ENCODE measurements at regions not wholly inside any gene's neighbourhood (a gene's known extent, or its start where the extent isn't known, plus 50 kb on each side); places are given as distances from the start of the nearest gene placed in this dataset.

DNA sequence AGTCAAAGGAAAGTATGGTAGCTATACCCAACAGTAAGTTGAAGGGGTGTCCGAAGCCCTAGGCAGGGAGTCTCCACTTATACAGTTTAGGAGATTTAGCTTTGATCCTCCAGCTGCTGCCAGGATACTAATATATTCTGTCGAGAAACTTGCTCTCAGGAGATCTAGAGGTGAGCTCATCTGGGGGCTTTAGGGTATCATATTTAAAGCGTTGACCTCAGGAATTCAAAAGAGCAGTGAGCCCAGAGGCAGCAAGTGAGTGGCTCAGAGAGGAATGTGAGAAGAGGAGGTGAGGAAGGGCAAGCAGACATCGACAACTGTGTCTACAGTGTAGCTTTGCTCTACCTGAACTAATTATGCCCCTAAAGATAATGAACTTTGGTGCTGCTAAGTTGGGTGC is 245.1 kb upstream of the LRTM1 start:
- DNase-seq = no peak

DNA sequence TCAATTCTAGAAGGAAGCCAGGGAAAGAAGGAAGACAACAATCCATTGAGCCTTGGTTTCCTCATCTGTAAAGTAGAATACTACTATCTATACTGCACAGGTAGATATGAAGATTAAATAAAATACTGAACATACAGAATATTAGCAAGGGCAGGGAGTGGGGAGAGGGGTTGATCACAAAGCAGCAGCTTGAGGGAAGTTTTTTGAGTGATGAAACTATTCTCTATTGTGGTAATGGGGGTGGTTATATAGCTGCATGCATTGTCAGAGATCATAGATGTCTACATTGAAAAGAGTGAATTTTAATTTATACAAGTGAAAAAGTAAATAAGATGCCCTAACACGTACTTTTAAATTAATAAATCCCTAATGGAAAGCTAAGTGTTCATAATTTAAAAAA is 242.6 kb upstream of the LRTM1 start:
- no peak for DNase-seq

DNA sequence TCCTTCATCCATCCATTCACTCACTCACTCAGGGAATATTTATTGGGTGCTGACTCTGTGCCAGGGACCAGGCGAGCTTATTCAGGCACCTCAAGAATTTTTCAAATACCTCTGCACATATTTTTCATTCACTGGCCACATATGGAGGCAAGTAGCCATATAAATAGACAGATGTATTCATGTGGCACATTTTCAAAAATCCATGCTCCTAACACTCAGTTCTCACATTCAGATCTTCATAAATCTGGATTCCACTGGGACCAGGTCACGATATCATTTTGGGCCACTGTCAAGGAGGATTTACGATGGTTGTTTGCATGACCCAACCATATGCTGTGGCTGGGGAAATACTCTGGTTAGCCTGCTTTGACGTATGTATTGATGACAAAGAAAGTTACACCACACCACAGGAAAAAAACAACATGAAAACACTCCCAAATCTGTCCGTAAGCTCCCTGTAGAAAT is 241.8 kb upstream of the LRTM1 start:
- no peak for DNase-seq

DNA sequence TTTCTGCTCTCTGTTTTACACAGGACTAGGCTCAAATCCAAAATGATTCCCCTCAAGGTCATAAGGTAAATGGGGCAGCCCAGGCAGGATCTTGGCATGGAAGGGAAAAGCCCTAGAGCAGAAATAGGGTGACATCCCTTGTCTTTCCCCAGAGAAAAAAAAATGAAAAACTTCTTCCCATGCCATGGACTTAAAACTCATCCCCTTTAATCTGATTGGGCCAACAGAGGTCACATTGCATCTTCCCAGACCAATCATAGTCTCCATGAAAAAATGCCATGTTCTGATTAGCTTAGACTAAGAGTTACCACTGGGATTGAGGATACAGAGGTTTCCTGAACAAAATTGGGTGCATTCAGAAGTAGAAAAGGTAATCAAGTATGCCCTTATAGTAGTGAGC is 241.3 kb upstream of the LRTM1 start:
- no peak for DNase-seq

DNA sequence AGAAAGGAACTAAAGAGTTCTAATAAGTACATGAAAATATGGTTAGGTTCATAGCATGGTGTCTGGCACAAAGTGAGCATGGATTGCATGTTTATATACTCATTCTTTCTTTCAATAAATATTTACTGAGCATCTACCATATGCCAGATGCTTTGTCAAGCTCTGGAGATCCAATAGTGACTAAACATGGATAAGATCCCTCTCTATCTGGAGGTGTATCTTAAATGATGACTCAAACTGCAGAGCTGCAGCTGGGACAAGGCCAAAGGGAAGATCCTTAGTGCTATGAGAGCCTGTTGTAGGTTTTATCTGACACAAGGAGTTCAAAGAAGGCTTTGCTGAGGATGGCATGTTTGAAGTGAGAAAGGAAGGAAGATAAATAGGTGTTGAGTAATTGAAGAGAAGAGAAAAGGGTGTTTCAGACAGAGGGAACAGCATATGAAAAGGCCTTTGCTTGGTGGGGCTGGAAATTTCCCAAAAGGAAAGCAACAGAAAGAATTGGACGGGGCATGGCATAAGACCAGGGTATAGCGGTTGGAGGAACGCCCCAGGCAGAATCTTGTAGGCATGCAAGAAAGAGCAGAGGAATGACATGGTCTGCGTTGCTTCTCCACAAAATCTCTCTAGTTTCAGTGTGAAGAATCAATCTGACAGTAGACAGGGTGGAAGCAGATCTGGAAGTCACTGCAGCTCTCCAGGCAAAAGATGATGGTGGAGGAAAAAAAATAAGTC is 239.9 kb upstream of the LRTM1 start:
- no peak for DNase-seq

DNA sequence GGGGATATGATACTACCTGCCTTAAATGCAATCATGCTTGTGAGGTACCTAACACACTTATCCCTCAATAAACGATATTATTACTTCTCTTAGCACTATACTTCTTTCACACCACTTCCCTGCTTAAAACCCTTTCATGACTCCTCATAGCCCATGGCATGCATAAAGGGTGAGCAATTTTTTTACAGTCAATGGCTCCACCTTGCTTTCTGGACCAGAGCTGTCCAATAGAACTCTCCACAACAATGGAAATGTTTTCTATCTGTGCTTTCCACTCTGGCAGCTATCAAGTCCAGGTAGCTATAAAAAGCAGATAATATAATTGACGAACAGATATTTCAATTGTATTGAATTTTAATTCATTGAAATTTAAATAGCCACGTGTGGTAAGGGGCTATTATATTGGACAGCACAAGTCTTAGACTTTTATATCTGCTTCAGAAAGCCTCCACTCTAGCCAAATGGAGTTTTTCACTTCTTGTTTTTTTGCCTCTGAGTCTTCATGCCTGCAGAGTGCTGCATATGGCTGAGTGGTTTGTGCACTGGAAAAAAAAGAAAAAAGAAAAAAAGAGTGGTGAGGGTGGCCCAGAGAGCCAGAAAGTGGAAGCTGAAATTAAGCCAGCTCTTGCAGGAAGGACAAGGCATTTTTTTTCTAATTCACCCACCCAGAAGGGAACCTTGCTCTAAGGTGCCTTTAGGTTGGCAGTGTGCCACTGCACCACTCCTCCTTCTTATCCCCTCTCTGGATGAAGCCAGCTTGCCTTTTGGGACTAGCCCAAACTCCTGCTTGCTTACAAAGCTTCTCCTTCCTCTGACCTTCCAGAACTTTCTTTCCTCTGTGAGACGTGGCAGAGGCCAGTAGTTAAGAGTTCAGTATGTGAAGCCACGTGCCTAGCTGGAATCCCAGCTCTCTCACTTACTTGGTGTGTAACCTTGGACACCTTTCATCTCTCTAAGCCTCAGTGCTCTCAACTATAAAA is 239.0 kb upstream of the LRTM1 start:
- DNase-seq = no peak

DNA sequence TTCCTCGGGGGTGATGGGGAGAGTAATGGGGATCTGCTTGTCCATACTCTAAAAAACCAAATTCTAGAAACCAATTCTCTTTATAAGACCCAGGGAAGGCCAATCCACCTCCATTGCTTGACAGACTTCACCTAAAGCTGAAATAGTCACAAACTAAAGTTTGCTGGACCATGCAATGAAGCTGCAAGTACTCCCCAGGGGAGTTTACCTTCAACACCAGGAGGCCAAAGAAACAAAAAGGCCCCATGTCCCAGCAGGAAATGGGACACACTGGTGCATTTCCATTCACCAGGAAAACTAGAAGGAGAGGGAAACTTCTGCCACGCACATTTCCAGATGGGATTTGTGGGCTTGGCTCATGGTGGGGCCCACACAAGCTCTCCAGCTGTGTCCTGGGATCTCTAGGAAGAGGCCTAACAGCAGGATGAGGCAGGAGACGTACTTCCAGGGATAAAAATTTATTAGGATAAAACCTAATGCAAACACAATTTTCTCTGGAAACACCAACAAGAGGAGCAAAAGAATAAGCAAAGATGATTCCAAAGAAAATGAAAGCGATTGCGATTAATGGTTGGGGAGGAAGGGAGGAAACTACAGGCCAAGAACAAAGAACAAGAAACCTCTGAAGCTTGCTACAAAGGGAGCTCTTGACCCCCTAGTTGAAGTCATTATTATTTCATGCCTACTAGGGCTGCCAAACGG is 238.0 kb upstream of the LRTM1 start:
- no peak for DNase-seq

DNA sequence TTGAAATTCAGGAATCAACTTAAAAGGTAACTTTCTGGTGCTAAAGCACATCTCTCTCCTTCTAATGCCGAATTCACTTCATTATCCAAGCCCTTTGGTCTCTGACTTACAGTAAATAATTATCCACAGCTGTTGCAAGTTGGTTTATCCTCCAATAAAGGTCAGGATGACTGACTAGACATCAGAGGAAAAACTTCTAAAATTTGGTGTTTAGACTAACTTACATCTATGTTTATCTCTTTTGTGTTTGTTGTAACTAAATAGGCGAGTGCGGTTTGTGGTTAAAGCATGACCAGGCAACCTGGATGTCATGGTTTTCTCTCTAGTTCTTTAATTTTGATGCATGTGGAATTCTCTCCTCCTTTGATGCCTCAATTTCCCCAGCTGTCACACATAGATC is 237.4 kb upstream of the LRTM1 start:
- no peak for DNase-seq

DNA sequence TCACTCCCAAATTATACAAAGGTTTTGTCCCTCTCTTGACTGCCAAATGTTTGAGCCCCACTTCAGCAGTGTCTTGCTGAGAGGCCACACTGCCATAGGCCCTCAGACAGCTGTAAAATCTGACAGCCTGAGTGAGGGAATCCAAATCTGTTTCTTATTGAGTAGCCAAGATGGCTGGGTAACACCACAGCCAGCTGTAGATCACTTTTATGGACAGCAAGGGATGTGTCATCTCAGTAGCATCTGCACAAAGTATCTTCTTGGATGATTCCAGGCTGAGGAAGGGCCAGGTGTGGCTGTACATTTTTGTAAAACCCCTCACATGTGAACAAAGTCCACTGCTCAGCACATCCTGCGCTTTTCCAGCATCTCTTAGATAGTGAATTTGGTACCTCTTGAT is 237.0 kb upstream of the LRTM1 start:
- DNase-seq = no peak

DNA sequence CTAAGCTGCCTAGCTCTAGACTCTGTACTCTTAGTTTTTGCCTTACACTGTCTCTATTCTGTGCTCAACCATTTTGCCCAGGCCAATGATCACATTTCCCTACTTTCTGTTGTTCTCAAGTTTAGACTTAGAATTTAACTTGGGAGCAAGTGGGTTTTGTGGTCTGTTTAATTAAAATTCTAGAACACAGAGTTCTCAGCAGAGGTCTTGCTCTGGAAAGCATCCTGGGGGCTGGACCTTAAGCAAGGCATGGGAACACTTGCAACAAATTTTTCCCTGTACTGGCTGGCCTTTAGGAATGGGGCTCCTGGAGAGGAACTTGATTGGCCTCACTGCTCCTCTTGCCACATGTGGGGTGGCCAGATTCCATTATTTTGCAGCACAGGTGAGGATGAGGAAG is 236.3 kb upstream of the LRTM1 start:
- no peak for DNase-seq

DNA sequence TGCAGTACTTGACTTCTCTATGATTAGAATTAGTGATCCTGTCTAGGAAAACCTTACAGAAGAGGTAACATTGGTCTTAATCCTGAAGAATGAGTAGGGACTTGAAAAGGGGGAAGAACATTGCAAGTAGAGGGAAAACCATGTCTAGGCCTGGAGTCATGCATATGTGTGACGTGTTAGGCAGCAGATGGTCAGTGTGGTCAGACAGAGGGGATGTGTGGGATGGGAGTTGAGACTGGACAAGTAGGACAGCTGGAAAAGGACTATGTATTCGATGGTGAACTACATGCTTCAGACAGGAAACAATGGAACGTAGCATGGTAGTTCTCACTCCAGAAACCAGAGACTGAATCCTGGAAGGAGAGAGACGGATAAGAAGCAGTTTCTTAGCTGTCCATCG is 235.6 kb upstream of the LRTM1 start:
- DNase-seq = no peak

DNA sequence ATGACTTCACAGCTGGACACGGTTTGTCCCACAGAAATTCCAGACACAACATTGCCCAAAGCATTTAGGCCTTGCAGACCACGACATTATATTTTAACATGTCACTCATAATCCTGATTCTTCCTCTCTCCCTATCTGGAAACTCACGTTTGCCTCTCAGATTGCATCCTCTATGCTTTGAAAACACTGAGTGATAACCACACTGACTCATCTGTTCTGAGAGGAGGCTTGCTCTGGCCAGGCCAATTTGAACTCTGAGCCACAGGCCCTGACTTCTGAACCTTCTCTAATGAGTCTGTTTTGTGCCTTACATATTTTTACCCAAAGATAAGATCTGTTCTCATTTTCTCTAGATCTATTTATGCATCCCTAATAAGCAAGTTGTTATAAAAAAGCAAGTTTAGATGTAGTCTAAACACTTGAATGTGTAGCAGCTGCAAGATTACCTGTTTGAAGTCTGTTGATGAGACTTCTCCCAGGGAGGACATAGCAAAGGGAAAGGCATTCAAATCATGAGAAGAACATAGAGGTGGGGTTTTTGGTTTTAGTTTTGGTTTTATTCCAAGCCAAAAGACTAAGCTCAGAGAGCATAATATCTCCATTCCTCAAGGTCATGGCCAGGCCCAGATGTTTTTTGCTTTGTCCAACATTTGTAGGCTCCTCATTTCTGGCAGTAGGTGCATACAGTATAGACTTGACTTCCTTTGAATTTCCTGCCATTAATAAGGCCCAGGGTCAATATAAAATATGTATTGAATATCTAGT is 234.4 kb upstream of the LRTM1 start:
- no peak for DNase-seq

DNA sequence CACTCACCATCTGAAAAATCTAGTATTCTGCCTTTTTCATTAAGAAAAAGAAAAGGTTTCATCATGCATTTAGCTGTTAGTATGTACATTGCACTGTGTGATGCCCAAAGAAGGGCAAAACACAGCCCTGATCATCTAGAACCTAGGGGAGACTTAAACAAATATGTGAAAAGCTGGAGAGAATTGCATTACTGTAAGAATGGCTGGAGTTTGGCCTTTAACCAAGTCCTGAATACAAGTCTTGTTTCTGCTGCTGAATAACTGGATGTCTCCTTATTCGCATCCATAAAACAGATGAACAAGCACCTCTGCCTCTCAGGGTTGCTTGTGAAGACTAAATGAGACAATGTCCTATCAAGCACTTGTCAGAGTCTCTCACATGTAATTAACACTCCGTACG is 233.4 kb upstream of the LRTM1 start:
- DNase-seq = no peak

DNA sequence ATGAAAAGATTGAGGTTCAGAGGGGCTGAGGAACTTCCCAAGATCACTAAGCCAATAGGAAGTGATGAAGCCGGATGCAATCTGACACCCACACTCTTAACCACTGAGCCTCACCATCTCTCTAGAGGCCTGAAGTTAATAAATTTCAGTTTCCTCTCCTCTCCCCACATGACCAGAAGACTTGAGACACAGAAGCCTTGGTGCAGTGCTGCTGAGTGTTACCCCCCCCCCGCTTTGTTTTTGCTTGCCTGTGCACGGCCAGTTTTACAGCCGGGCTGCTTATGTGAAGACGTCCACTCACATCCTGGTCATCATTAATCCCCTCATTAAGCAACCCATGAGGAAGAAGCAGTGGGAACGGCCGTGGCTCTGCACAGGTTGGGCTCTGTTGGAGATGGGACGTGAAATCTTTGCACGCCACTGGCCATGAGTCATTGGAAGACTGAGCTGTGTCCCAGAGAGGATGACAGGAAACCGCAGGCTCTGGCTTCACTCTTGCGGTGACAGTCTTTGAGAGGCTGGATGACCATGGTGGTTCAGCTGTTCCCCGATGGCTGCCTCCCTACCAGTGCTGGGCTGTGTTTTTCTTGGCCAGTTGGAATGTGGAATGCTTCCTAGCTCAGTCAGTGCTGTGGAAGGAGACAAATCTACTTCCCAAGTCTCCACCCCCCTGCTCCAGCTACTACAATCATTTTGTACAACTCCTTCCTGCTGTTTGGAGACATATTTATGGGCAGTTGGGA is 232.6 kb upstream of the LRTM1 start:
- DNase-seq = no peak

DNA sequence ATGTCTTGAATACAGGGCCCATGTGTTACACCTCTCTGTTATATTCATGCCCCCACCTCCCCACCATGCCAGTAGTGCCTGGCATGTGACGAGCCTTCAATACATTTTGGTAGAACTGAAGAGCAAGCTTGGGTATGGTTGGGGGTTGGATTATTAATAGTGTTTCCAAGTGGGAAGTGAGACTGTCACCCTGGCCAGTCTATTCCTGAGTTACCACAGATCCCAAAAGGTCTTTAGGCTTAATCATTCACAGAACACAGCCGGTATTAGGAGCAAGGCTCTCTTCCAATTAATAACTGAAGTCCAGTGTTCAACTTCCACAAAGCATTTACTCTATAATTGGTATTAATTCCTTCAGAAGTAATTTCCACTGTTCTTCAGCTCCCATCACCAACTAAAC is 231.9 kb upstream of the LRTM1 start:
- DNase-seq = no peak

DNA sequence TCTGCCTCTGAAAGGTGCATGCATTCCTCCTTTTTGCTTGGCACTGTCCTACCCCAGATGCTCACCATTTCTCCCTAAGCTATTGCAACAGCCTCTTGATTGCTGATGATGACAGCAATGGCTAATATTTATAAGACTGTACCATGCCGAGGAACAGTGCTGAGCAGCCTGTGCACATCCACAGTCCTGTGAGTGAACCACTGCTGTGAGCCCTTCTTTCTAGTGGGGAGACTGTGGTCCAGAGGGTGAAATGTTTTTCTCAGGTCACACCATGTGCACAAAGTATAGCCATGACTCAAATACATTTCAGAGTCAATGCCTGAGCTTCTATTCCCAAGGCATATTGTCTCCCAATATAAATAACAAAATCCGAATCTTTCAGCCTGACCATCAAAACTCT is 231.2 kb upstream of the LRTM1 start:
- DNase-seq = no peak

DNA sequence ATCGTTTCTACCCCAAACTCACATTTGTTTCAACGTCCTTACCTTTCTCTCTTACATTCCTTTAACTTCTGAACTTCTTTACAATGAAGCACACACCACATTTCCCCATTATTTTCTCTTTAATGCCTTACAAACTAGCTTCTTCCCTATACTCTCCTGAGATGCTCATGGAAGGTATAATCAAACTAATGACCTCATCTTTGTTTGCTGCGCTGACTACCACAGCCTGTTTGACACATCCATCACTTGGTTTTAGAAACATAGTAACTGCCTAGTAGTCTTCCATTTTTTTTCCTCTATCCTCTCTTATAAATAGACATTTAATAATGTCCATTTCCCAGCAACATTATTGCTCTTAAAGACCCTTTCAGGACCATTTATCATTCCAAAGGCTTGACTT is 230.5 kb upstream of the LRTM1 start:
- DNase-seq = no peak

DNA sequence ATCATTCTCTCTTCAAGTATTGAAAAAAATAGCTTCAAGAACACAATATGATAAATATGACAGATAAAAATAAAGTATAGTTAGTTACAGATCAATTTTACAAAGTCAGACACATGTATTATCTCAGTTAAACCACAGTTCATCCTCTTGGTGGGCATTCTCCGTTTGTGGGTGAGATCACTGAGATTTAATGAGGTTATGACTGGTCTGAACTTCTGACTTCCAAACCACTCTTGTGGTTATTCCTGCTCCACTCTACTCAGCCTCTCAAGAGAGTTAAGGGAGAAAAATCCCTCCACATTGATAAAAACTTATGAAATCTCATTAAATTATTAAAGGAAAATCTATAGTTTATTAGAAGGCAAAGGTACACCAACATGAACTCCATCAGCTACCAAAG is 229.9 kb upstream of the LRTM1 start:
- DNase-seq = no peak

DNA sequence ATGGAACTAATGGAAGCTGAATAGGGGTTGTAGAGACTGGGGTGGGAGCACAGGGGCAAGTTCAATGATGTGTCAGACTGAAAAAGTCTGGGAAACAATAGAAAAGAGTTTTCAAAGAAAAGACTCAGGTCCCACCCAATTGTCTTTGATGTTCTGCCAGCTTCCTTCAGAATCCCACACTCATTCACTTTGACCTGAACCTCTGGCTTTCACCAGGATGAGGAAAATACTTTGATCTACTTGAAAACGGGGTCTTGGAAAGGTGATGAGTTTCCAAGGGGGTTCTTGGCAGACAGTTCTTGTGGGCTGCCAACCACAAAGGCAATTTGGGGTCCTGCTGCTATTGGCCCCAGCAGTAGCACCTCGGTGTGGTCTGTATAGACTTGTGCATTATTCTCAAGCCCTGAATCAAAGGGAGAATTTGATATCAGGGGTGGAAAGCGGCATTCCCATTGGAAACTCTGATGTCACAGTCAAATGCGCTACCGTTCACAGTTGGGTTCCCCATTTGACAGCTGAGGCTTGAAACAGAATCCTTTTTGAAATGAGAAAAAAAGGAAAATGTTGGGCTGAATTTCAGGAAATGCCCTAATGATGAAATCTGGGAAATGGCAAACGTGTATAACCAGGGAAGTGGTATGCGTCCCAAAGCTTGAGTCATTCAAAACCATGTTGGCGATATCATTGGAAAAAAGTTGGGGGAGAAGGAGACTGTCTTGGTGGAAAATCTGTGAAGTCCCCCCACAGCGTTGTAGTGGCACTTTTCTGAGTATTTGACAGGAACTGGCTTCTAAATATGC is 229.2 kb upstream of the LRTM1 start:
- DNase-seq = no peak

DNA sequence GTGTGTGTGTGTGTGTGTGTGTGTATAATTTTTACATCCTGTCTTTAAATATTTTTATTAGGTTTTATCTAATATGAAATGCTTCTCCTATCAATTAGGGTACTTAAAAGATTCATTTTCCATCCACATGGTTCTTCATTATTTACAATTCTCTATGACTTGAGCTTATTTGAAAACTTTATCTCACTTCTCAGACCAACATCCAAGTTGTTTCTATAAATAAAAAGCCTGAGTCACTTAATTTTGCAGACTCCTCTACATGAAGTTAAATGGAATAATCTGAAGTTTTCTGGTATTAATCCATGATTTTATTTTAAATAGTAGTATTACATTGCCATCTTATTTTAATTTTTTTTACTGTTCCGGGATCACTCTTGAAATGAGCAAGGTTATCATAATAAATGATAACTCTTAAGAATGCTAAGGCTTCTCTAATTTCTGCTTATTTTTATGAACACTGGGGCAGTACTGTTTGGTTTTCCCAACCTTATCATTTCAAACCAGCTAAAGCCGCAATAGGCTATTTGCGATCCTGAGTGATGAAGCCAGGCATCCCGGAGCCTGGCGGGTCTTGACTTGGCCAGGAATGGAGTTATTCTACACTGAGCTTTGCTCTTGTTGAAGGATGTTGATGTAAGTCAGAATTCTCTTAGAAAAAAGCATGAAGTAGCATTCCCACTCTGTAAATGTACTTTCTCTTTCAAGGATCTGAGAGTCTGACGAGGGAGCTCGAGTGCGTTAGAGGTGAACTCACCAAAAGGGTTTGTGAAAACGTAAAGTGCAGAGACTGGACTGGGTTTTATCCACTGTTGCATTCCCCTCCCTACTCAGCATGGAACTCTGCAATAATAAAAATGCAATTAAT is 220.2 kb upstream of the LRTM1 start:
- DNase-seq = no peak
